ENCODE measurements at regions not wholly inside any gene's neighbourhood (a gene's known extent, or its start where the extent isn't known, plus 50 kb on each side); places are given as distances from the start of the nearest gene placed in this dataset.
A peak's percentile ranks its signal among the peaks of the same experiment; 100 is the strongest.

DNA sequence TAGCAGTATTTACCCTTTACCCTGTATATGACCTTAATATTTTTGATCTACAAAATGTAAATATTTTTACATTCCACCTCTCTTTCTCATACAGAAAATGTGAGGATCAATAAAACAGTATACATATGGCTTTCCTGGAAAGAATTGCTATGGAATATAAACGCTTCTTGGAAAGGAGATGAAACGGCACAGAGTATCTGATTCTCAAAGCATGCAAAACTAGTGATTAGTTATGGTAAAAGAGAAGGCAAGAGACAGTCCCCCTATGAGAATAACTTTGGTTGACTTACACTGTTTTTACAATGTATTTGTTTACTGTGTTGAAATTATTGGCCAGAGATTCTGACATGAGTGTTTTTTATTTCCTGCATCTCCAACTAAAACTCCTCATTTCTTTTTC is 204.6 kb upstream of the C21orf91 start:
- H3K9me3 ChIP-seq (ENCODE audit: control insufficient read depth, low read length) = no peaks in the 10 kb centered on the region
- Mint-ChIP-seq H3K27ac (no peak overlapping the region), H3K4me3 (no peak overlapping the region), H3K4me1 (peaks cover 8% of the 10 kb centered on the region), H3K9me3 (no peaks in the 10 kb centered on the region), H3K27me3 (ENCODE audit: insufficient read depth) (no peaks in the 10 kb centered on the region), H3K36me3 (ENCODE audit: low read depth) (no peaks in the 10 kb centered on the region)
- no peak overlapping the region for H3K27ac ChIP-seq (ENCODE audit: low read depth, low read length)
- H3K9ac ChIP-seq (ENCODE audit: extremely low read depth, low read length, poor library complexity, severe bottlenecking) = no peak overlapping the region
- 76 to 88% methylated on average over 2 of the region's 2 CpGs for WGBS, 2 experiments (ENCODE audit: insufficient coverage in 1 of 2, insufficient read length in 1 of 2)
- H3K4me3 ChIP-seq (ENCODE audit: low read length) = no peak overlapping the region
- H3K36me3 ChIP-seq (ENCODE audit: control insufficient read depth, insufficient read depth, low read length) = no peaks in the 10 kb centered on the region
- peaks cover 5% of the 10 kb centered on the region for H3K4me1 ChIP-seq (ENCODE audit: control insufficient read depth, insufficient read depth, low read length)
- no peak for DNase-seq
- H3K27me3 ChIP-seq (ENCODE audit: control insufficient read depth, insufficient read depth, low read length, poor library complexity, severe bottlenecking) = no peaks in the 10 kb centered on the region
- TF ChIP-seq, protein P1, sequence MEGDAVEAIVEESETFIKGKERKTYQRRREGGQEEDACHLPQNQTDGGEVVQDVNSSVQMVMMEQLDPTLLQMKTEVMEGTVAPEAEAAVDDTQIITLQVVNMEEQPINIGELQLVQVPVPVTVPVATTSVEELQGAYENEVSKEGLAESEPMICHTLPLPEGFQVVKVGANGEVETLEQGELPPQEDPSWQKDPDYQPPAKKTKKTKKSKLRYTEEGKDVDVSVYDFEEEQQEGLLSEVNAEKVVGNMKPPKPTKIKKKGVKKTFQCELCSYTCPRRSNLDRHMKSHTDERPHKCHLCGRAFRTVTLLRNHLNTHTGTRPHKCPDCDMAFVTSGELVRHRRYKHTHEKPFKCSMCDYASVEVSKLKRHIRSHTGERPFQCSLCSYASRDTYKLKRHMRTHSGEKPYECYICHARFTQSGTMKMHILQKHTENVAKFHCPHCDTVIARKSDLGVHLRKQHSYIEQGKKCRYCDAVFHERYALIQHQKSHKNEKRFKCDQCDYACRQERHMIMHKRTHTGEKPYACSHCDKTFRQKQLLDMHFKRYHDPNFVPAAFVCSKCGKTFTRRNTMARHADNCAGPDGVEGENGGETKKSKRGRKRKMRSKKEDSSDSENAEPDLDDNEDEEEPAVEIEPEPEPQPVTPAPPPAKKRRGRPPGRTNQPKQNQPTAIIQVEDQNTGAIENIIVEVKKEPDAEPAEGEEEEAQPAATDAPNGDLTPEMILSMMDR (conservative IDR thresholded peaks at IDR 0.05) = no peak

DNA sequence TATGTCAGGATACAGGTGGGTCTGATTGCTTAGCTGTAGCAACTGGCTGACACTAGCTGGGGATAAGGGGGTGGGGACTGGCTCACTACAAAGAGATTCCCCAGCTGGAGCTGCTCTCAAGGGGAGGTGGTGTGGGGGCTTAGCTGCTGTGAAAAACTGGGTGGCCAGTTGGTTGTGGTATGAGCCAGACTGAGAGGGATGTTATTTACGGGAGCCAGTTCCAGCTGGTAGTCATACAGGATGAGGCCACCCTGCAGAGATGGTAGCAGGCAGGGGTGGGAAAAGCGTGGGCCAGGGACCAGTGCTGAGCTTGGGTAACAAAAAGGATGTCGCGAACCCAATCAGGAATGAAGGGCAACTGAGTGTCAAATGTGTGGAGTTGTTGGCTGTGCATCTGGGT is 204.0 kb upstream of the C21orf91 start:
- H3K4me1 Mint-ChIP-seq = peaks cover 8% of the 10 kb centered on the region
- Histone ChIP-seq H3K9me3 (ENCODE audit: control insufficient read depth, low read length) (no peaks in the 10 kb centered on the region), H3K27me3 (ENCODE audit: control insufficient read depth, insufficient read depth, low read length, poor library complexity, severe bottlenecking) (no peaks in the 10 kb centered on the region), H3K36me3 (ENCODE audit: control insufficient read depth, insufficient read depth, low read length) (no peaks in the 10 kb centered on the region), H3K4me1 (ENCODE audit: control insufficient read depth, insufficient read depth, low read length) (peaks cover 5% of the 10 kb centered on the region), H3K9ac (ENCODE audit: extremely low read depth, low read length, poor library complexity, severe bottlenecking) (no peak overlapping the region), H3K27ac (ENCODE audit: low read depth, low read length) (no peak overlapping the region), H3K4me3 (ENCODE audit: low read length) (no peak overlapping the region)
- no peaks in the 10 kb centered on the region for H3K27me3 Mint-ChIP-seq (ENCODE audit: insufficient read depth)
- WGBS, 2 experiments (ENCODE audit: insufficient coverage in 1 of 2, insufficient read length in 1 of 2) = 84% methylated on average over 4 of the region's 4 CpGs; no CpG with 5 or more reads in 1 of the 2 experiments
- no peaks in the 10 kb centered on the region for H3K9me3 Mint-ChIP-seq
- TF ChIP-seq, protein P1 (conservative IDR thresholded peaks at IDR 0.05) = no peak
- H3K27ac Mint-ChIP-seq = no peak overlapping the region
- peak; percentile 62 for DNase-seq
- no peaks in the 10 kb centered on the region for H3K36me3 Mint-ChIP-seq (ENCODE audit: low read depth)
- no peak overlapping the region for H3K4me3 Mint-ChIP-seq

DNA sequence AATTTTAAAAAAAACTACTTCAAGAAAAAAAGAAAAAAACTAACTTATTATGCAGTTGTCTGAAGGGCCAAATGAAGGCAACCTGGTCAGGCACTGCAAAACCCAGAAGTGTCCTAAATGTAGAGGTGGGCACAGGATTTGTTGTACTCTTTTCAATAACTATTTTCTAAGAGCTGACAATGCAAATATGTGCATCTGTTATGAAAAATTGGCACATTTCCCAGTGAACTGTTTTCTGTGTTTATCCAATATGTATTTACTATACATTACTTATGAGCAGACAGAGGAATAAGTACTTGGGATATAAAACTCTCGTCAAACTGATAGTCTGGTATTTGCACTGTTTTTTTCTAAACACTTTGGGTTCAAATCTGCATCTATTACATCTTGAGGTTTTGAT is 188.0 kb upstream of the C21orf91 start:
- no peak overlapping the region for H3K9ac ChIP-seq (ENCODE audit: extremely low read depth, low read length, poor library complexity, severe bottlenecking)
- H3K4me1 ChIP-seq (ENCODE audit: control insufficient read depth, insufficient read depth, low read length) = no peaks in the 10 kb centered on the region
- H3K9me3 ChIP-seq (ENCODE audit: control insufficient read depth, low read length) = no peaks in the 10 kb centered on the region
- H3K27ac ChIP-seq (ENCODE audit: low read depth, low read length) = no peak overlapping the region
- Mint-ChIP-seq H3K4me1 (peaks cover 5% of the 10 kb centered on the region), H3K9me3 (peaks cover 2% of the 10 kb centered on the region), H3K27me3 (ENCODE audit: insufficient read depth) (no peaks in the 10 kb centered on the region), H3K4me3 (no peak overlapping the region), H3K27ac (no peak overlapping the region), H3K36me3 (ENCODE audit: low read depth) (no peaks in the 10 kb centered on the region)
- H3K4me3 ChIP-seq (ENCODE audit: low read length) = no peak overlapping the region
- H3K36me3 ChIP-seq (ENCODE audit: control insufficient read depth, insufficient read depth, low read length) = no peaks in the 10 kb centered on the region
- DNase-seq = no peak
- no peaks in the 10 kb centered on the region for H3K27me3 ChIP-seq (ENCODE audit: control insufficient read depth, insufficient read depth, low read length, poor library complexity, severe bottlenecking)
- TF ChIP-seq, protein P1 (conservative IDR thresholded peaks at IDR 0.05) = no peak
- WGBS, 2 experiments (ENCODE audit: insufficient coverage in 1 of 2, insufficient read length in 1 of 2) = 80 to 89% methylated on average over 1 of the region's 1 CpG

All from endodermal cell (in vitro differentiated cells).